HPDE6-E6E7 (cell line): ENCODE measurements at regions not wholly inside any gene's neighbourhood (a gene's known extent, or its start where the extent isn't known, plus 50 kb on each side); places are given as distances from the start of the nearest gene placed in this dataset.
"Not testable (repeated sequence)": the region's sequence is repeated elsewhere in the genome, so short reads cannot be mapped to it uniquely, and the experiment has no call there.

Experiments used
- DNase-seq: peaks from one replicate; pipeline ENCODE4 v3.0.0; 2011; ENCODE audit warnings: missing footprints; ENCODE audit errors: extremely low spot score

- no peak for DNase-seq
Observed at GRCh38 chr6:163888030-163888819, 473.7 kb downstream of the QKI start.

GRCh38 chr6:163886428-163886827, 471.9 kb downstream of the QKI start:
- no peak for DNase-seq

- DNase-seq: no peak
Observed at GRCh38 chr6:163883984-163884383, 469.5 kb downstream of the QKI start.

- no peak for DNase-seq
Observed at GRCh38 chr6:163878698-163879097, 464.2 kb downstream of the QKI start.

- DNase-seq: no peak
Observed at GRCh38 chr6:163877877-163878639, 463.5 kb downstream of the QKI start.

GRCh38 chr6:163876391-163876790, 461.9 kb downstream of the QKI start:
- no peak for DNase-seq

- DNase-seq: no peak
Observed at GRCh38 chr6:163874784-163875183, 460.3 kb downstream of the QKI start.

- DNase-seq: no peak
Observed at GRCh38 chr6:163872335-163872734, 457.8 kb downstream of the QKI start.

GRCh38 chr6:163871616-163872015, 457.1 kb downstream of the QKI start:
- no peak for DNase-seq

GRCh38 chr6:163867518-163868292, 453.2 kb downstream of the QKI start:
- DNase-seq: no peak

GRCh38 chr6:163866192-163866591, 451.7 kb downstream of the QKI start:
- DNase-seq: no peak

- DNase-seq: no peak
Observed at GRCh38 chr6:163863565-163863964, 449.0 kb downstream of the QKI start.

- DNase-seq: no peak
Observed at GRCh38 chr6:163862701-163863100, 448.2 kb downstream of the QKI start.

GRCh38 chr6:163861627-163862026, 447.1 kb downstream of the QKI start:
- no peak for DNase-seq

- no peak for DNase-seq
Observed at GRCh38 chr6:163860287-163861081, 446.0 kb downstream of the QKI start.

GRCh38 chr6:163858870-163859269, 444.4 kb downstream of the QKI start:
- DNase-seq: not testable (repeated sequence)

GRCh38 chr6:163857421-163857820, 442.9 kb downstream of the QKI start:
- no peak for DNase-seq

- no peak for DNase-seq
Observed at GRCh38 chr6:163850874-163851273, 436.4 kb downstream of the QKI start.

- DNase-seq: no peak
Observed at GRCh38 chr6:163844761-163845160, 430.2 kb downstream of the QKI start.

- DNase-seq: no peak
Observed at GRCh38 chr6:163844357-163844756, 429.8 kb downstream of the QKI start.

GRCh38 chr6:163843218-163843617, 428.7 kb downstream of the QKI start:
- no peak for DNase-seq

- no peak for DNase-seq
Observed at GRCh38 chr6:163842467-163842866, 427.9 kb downstream of the QKI start.
